Right ventricle myocardium inferior (tissue), 1 donor: ENCODE measurements at regions not wholly inside any gene's neighbourhood (a gene's known extent, or its start where the extent isn't known, plus 50 kb on each side); places are given as distances from the start of the nearest gene placed in this dataset.

Experiments used
- ATAC-seq: fragments of 200-7000 bp; cut with Tn5 transposase; one replicate; pipeline ENCODE4 v1.9.1; 2020; ENCODE audit warnings: mild to moderate bottlenecking, moderate library complexity
- DNase-seq: peaks from one replicate; pipeline ENCODE4 v3.0.0; 2021; ENCODE audit errors: missing footprints
- intact Hi-C: fragments of 100-400 bp; cut with DNase I; formaldehyde crosslinking; loops from one replicate; pipeline ENCODE4 v1.11.0; 2022
- donor health status: DM: no; HTN: yes; CAD: no; lungs with severe emphysema.

GRCh38 chr6:147088861-147089260 lies 115.4 kb upstream of the STXBP5 start:
- intact Hi-C loops: no loop called here
- DNase-seq: no peak
- ATAC-seq: no peak

- ATAC-seq (no peak), DNase-seq (no peak)
- intact Hi-C loops: no loop called here
Observed at GRCh38 chr6:147095316-147095715, 108.9 kb upstream of the STXBP5 start.

DNA sequence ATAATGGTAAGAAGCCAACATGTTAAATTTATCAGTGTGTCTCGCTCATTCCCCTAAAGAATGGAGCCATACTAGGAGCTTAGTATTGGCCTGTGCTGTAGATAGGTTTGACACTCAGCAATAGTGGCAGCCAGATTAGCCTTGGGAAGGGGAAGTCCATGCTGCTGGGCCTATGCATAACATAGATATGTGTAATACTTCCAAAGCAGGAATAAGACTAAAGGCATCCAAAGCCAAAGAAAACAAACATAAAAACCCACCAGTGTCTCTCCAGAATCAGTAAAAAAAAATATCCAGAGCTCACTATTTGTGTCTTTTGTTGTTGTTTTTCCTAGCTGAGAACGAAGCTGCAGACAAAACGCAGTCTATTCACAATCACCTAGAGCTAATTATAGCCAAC lies 104.2 kb upstream of the STXBP5 start:
- intact Hi-C loops: no loop called here
- ATAC-seq (no peak), DNase-seq (no peak)

- no peak for ATAC-seq
- no peak for DNase-seq
- intact Hi-C loops: no loop called here
Observed at GRCh38 chr6:147103007-147103406, 101.2 kb upstream of the STXBP5 start.

DNA sequence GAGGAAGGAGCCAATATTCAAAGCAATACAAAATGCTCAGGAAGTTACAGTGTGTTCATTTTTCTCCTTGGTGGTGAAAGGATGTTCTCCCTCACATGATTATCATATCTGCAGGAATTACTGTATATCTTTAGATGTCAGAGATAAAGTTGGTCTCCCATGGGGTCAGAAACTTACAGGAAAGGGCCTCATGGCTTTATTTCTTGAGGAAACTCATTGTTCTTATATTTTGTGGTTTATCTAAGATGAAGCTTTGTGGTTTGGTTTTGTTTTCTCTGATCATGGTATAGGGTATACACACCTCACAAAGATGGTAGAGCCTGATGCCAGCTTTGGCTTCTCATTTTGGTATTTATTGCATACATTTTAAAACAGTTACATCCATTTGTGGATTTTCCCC lies 100.5 kb upstream of the STXBP5 start:
- ATAC-seq: no peak
- no peak for DNase-seq
- intact Hi-C loops: no loop called here

GRCh38 chr6:147105786-147106185 lies 98.4 kb upstream of the STXBP5 start:
- ATAC-seq (no peak), DNase-seq (no peak)

GRCh38 chr6:147106759-147107401 lies 97.3 kb upstream of the STXBP5 start:
- intact Hi-C loops: no loop called here
- no peak for ATAC-seq

More at GRCh38 chr6:147105786-147106185, 98.4 kb upstream of the STXBP5 start:
- intact Hi-C loops: no loop called here

DNA sequence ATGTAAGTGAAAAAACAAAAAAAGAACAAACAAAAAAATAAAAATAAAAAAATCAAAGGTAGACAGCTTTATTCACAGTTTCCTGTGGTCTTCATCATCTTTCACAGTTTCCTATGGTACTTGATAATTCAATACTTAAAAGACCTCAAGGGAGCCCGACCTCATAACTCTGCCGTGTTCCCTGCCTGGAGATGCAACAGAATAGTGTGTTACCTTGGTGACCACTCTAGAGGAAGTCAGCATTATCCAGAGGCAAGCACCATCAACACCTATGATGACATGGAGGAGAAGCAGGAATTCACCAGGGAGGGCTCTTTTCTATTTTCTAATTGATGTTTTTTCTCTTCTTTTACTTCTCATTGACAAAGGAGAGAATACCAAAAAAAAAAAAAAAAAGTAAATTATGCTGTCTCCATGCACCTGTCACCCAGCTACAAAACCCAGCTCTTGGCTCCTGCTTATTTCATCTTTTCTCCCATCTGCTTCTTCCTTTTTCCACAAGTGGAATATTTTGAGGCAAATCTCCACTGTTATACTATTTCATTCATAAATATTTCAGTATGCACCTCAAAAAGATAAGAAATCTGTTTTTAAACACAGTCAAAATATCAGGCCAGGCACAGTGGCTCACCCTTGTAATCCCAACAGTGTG lies 95.8 kb upstream of the STXBP5 start:
- ATAC-seq: no peak
- no peak for DNase-seq
- intact Hi-C loops: no loop called here

More at GRCh38 chr6:147106759-147107401, 97.3 kb upstream of the STXBP5 start:
- DNase-seq: no peak

DNA sequence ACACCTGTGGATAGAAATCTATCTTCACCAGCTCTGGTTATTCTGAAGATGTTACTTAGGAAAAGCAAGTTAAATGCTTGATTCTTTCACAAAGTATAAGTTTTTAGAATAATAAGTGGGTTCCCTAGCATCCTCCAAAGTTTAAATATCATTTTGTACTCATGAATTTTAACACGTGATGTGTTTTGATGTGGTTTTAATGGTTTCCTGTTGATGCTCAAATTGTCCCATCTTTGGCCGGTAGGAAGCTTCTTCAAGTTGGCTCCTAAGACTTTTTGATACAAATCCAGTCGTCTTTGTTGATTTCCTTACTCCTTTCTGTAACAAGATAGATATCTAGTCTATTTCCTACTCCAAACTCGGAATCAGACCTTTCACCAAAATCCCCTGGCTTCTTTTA lies 94.5 kb upstream of the STXBP5 start:
- intact Hi-C loops: no loop called here

GRCh38 chr6:147116056-147116455 lies 88.2 kb upstream of the STXBP5 start:
- no peak for DNase-seq
- intact Hi-C loops: no loop called here
- ATAC-seq: no peak

More for the DNA sequence above, 94.5 kb upstream of the STXBP5 start:
- no peak for DNase-seq
- no peak for ATAC-seq

GRCh38 chr6:147117011-147117410 lies 87.2 kb upstream of the STXBP5 start:
- no peak for DNase-seq
- intact Hi-C loops: no loop called here
- ATAC-seq: no peak

DNA sequence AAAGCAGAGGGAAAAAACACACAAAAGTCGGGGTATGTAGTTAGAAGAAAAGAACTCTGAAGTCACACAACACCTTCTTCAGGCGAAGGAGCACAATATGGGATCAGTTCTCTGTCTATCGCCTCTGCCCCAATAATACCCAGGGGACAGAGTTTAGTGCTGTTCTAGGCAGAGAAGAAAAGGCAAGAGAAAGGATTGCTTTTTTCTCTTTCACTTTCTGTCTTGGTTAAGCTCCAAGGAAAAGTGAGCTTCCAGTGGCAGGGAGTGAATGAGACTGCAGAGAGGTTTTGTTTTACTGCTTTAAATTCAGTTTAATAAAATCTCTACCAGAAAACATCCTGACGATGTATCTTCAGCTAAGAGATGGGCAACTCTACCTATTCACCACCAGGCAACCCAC lies 86.6 kb upstream of the STXBP5 start:
- intact Hi-C loops: no loop called here
- ATAC-seq: peak; percentile 57
- DNase-seq: no peak

DNA sequence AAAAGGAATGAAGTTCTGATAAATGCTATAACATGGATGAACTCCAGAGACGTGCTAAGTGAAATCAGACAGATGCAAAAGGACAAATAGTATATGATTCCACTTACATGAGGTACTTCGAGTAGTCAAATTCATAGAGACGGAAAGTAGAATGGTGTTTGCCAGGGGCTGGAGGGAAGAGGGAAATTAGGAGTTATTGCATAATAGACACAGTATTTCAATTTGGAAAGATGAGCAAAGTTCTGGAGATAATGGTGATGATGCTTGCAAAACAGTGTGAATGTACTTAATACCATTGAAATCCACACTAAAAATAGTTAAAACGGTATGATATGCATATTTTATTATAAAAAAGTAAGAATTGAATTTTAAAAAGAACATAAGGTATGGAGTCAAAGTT lies 84.9 kb upstream of the STXBP5 start:
- ATAC-seq (no peak), DNase-seq (no peak)
- intact Hi-C loops: no loop called here

DNA sequence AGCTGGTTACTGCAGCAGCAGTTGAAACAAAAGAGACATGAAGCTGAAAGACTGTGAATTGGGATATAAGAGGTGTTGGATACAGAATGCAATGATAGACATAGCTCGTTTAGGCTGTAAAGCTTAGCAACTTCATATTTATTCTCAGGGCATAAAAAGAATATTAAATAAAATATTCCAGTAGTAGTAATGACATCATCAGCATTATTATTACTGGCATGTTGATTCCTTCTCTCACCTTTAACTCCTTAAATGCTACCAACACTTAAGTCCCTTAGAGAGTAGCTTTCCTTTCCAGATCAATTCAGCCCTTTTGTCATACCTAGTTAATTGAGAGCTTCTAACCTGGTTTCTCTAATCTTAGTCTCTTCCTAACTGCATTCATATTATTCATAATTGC lies 81.4 kb upstream of the STXBP5 start:
- ATAC-seq: no peak
- intact Hi-C loops: no loop called here
- DNase-seq: no peak

DNA sequence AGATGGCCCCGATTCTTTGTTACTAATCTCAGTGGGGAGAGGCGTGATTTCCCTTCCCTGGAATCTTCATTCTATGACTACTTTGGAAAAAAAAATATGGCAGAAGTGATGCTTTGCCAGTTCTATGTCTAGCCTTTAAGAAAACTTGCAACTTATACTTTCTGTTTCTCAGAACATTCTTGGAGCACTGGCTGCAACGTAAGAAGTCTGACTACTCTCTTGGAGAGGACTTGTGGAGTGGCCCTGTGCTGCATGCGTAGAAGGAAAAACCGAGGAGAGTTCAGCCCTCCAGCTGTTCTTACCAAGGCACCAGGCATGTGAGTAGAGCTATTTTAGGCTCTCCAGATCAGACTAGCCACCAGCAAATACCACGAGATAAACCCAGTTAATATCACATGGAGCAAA lies 77.6 kb upstream of the STXBP5 start:
- ATAC-seq: peak; percentile 72
- intact Hi-C loops: no loop called here
- DNase-seq: no peak

DNA sequence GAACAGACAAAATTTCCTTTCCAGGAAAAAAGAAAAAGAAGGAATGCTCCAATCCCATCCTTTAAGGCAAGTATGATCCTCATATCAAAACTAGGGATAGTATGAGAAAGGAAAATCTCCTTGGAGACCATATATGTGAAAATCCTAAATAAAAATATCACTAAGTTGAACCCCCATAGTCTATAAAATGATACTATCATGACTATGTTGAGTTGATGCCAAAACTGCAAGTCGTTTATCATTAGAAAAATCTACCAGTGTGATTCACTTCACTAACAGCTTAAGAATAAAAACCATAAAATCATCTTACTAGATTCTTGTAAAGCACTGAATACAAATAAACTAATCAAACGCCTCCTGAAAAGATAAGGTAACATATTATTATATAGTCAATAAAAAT lies 76.6 kb upstream of the STXBP5 start:
- no peak for ATAC-seq
- intact Hi-C loops: no loop called here

GRCh38 chr6:147128056-147128455 lies 76.2 kb upstream of the STXBP5 start:
- intact Hi-C loops: no loop called here
- ATAC-seq: no peak
- DNase-seq: no peak

More for the DNA sequence above, 76.6 kb upstream of the STXBP5 start:
- no peak for DNase-seq

GRCh38 chr6:147131532-147132128 lies 72.6 kb upstream of the STXBP5 start:
- DNase-seq (no peak), ATAC-seq (no peak)
- intact Hi-C loops: no loop called here

DNA sequence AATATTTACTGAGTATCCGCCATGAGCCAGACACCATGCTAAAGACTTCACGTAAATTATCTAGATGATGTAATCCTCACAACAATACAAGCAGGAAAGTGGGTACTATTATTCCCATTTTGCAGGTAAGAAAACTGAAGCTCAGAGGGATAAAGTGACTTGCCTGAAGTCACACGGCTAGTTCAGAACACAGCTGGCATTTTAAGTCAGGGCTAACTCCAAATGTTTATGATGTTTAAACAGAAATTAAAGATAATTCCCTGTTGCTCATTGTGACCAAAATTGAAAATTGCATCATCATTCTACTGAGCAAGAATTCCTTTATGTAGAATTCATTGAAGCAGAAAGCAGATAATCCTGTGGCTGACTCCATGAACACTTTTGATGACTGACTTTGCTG lies 71.3 kb upstream of the STXBP5 start:
- DNase-seq (no peak), ATAC-seq (no peak)
- intact Hi-C loops: no loop called here

DNA sequence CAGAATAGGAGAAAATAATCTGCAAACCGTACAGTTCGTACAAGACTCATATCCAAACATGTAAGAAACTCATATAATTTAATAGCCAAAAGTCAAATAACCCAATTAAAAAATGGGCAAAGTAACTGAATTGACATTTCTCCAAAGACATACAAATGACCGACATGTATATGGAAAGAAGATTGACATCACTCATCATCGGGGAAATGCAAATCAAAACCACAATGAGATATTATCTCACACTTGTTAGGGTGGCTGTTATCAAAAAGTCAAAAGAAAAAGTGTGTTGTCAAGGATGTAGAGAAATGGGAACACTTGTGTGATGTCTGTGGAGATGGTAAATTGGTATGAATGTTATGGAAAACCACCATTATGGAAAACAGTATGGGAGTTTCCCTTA lies 70.5 kb upstream of the STXBP5 start:
- intact Hi-C loops: no loop called here

More for the DNA sequence above, 70.5 kb upstream of the STXBP5 start:
- ATAC-seq (no peak), DNase-seq (no peak)
